Uterus (tissue), 2 donors: ENCODE measurements at regions not wholly inside any gene's neighbourhood (a gene's known extent, or its start where the extent isn't known, plus 50 kb on each side); places are given as distances from the start of the nearest gene placed in this dataset.

Experiments
- POLR2A ChIP-seq, 2 donors: fragments of 450-650 bp; IDR thresholded peaks; one replicate each; pipeline ENCODE4 v1.6.1; 2016; ENCODE audit warnings: antibody characterized with exemption in 2 of 2, mild to moderate bottlenecking in 1 of 2, moderate library complexity in 1 of 2
- TF ChIP-seq, protein P1 (sequence below), 4 experiments: fragments of 200-600 bp in 2 of 4; fragments of 450-650 bp in 2 of 4; sonication (generic) in 2 of 4; IDR thresholded peaks; one replicate each; pipeline ENCODE4 v1.5.1; 2016 to 2019; ENCODE audit warnings: antibody characterized with exemption in 4 of 4, mild to moderate bottlenecking in 2 of 4, moderate library complexity in 1 of 4

DNA sequence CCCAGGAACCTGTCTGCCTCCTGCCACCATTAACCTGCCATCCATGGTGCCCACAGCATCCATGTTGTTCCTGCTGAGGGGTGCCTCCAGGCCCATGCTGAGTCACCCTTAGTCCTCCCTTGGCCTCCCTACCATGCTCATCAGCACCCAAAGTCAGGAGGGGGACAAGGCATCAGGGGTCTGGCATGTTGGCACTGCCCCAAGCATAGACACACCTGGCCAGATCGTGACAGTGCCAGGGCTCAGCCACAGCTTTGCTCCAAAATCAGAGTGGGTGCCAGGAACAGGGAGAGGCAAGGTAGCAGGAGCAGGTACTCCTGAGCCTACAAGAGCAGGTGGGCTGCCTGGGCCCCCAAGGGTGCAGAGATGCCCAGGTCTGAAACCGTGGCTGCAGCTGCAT is 566.6 kb downstream of the TLE1 start:
- no peak for TF ChIP-seq POLR2A (IDR thresholded peaks at IDR 0.05)
- TF ChIP-seq, protein P1, sequence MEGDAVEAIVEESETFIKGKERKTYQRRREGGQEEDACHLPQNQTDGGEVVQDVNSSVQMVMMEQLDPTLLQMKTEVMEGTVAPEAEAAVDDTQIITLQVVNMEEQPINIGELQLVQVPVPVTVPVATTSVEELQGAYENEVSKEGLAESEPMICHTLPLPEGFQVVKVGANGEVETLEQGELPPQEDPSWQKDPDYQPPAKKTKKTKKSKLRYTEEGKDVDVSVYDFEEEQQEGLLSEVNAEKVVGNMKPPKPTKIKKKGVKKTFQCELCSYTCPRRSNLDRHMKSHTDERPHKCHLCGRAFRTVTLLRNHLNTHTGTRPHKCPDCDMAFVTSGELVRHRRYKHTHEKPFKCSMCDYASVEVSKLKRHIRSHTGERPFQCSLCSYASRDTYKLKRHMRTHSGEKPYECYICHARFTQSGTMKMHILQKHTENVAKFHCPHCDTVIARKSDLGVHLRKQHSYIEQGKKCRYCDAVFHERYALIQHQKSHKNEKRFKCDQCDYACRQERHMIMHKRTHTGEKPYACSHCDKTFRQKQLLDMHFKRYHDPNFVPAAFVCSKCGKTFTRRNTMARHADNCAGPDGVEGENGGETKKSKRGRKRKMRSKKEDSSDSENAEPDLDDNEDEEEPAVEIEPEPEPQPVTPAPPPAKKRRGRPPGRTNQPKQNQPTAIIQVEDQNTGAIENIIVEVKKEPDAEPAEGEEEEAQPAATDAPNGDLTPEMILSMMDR (IDR thresholded peaks at IDR 0.05): no peak
